Natural killer cell (primary cell): ENCODE measurements at regions not wholly inside any gene's neighbourhood (a gene's known extent, or its start where the extent isn't known, plus 50 kb on each side); places are given as distances from the start of the nearest gene placed in this dataset.

Experiments used
- ATAC-seq, 3 donors: fragments of 150-1000 bp in 2 of 3; fragments of 200-7000 bp in 1 of 3; cut with Tn5 transposase; 1 replicate in 1 of 3; 2 replicates in 2 of 3; pipeline ENCODE4 v1.10.0; 2021; ENCODE audit warnings: mild to moderate bottlenecking in 2 of 3, moderate library complexity in 2 of 3
- DNase-seq, 2 donors: peaks; one replicate each; pipeline versions ENCODE4 v3.0.0 to v3.0.0-alpha.2; 2013 to 2021; ENCODE audit warnings: mixed read lengths in 1 of 2
- H3K27ac ChIP-seq: one replicate; pipeline ENCODE4 v1.5.1; 2013; ENCODE audit warnings: mild to moderate bottlenecking, low read length
- H3K27me3 ChIP-seq: one replicate; pipeline ENCODE4 v1.6.1; 2013; ENCODE audit warnings: low read length; ENCODE audit not compliant: control insufficient read depth, insufficient read depth
- H3K36me3 ChIP-seq: one replicate; pipeline ENCODE4 v1.6.1; 2013; ENCODE audit warnings: low read length; ENCODE audit not compliant: control insufficient read depth, insufficient read depth
- H3K4me1 ChIP-seq: one replicate; pipeline ENCODE4 v1.6.1; 2013; ENCODE audit warnings: low read length; ENCODE audit not compliant: control insufficient read depth, insufficient read depth
- H3K4me3 ChIP-seq: one replicate; pipeline ENCODE4 v1.5.1; 2013; ENCODE audit warnings: low read length
- H3K9me3 ChIP-seq: one replicate; pipeline ENCODE4 v1.6.1; 2013; ENCODE audit warnings: low read length; ENCODE audit not compliant: control insufficient read depth, insufficient read depth
- H3K27ac Mint-ChIP-seq, 2 donors: one replicate each; pipeline ENCODE4 v1.8.0; 2022; ENCODE audit warnings: mild to moderate bottlenecking in 2 of 2, mixed read lengths in 2 of 2, moderate library complexity in 1 of 2
- H3K27me3 Mint-ChIP-seq, 2 donors: one replicate each; pipeline ENCODE4 v1.8.0; 2022; ENCODE audit warnings: low read depth in 2 of 2, mixed read lengths in 2 of 2
- H3K36me3 Mint-ChIP-seq: one replicate; pipeline ENCODE4 v1.8.0; 2022; ENCODE audit warnings: mixed read lengths
- H3K4me1 Mint-ChIP-seq, 2 donors: one replicate each; pipeline ENCODE4 v1.8.0; 2022; ENCODE audit warnings: mixed read lengths in 2 of 2
- H3K4me3 Mint-ChIP-seq: one replicate; pipeline ENCODE4 v1.8.0; 2022; ENCODE audit warnings: mild to moderate bottlenecking, moderate library complexity, mixed read lengths
- H3K9me3 Mint-ChIP-seq, 2 donors: one replicate each; pipeline ENCODE4 v1.8.0; 2022; ENCODE audit warnings: mixed read lengths in 2 of 2
- CTCF ChIP-seq: fragments of 200-600 bp; IDR thresholded peaks from one replicate; pipeline ENCODE4 v1.8.0; 2022; ENCODE audit warnings: antibody characterized with exemption
- WGBS: methylation state at CpG from one replicate; pipeline ENCODE4 v1.1.7; 2013; ENCODE audit warnings: missing lambda C conversion rate; ENCODE audit not compliant: insufficient coverage; 5-methylcytosine and 5-hydroxymethylcytosine counted together
- intact Hi-C: fragments of 100-400 bp; cut with micrococcal nuclease; formaldehyde crosslinking; loops from one replicate; pipeline ENCODE4 v1.14.2; 2022

DNA sequence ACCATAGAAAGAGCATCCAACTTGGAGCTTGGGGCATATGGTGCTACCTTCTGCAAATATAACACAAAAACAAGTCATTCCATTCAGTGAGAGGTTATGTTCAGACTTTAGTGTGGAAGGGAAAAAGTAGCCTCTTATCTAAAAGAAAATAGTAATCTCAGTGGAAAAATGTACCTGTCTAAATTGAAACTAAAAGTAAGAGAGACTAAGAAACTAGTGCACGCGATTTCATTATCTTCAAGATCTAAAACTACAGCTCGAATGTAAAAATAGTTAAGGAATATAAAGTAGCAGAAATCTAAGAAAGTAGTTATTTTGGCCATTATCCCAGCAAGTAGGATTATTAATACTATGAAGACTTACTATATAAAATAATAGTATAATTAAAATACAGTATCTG lies 233.0 kb upstream of the PPP1R3A start:
- Mint-ChIP-seq H3K27me3 (no peaks in the 10 kb centered on the region), H3K36me3 (no peaks in the 10 kb centered on the region), H3K4me1 (no peaks in the 10 kb centered on the region), H3K4me3 (no peak overlapping the region), H3K9me3 (peaks cover 3 to 6% of the 10 kb centered on the region in 2 donors), H3K27ac (no peak overlapping the region)
- Histone ChIP-seq H3K36me3 (no peaks in the 10 kb centered on the region), H3K4me3 (no peak overlapping the region), H3K27me3 (no peaks in the 10 kb centered on the region), H3K4me1 (no peaks in the 10 kb centered on the region), H3K27ac (no peak overlapping the region), H3K9me3 (no peaks in the 10 kb centered on the region)
- TF ChIP-seq CTCF = no peak
- no peak for DNase-seq
- WGBS = no CpG with 5 or more reads among the region's 3 CpGs
- ATAC-seq = no peak
- intact Hi-C loops = no loop called here

GRCh38 chr7:114150689-114151088 lies 231.9 kb upstream of the PPP1R3A start:
- DNase-seq = no peak
- peaks cover 3 to 9% of the 10 kb centered on the region in 2 donors for H3K9me3 Mint-ChIP-seq
- no peaks in the 10 kb centered on the region for H3K27me3 ChIP-seq
- no peaks in the 10 kb centered on the region for H3K4me1 Mint-ChIP-seq
- no peaks in the 10 kb centered on the region for H3K4me1 ChIP-seq
- no peak overlapping the region for H3K4me3 ChIP-seq
- H3K9me3 ChIP-seq = no peaks in the 10 kb centered on the region
- intact Hi-C loops = no loop called here
- no peaks in the 10 kb centered on the region for H3K36me3 Mint-ChIP-seq
- ATAC-seq = no peak
- H3K27ac ChIP-seq = no peak overlapping the region
- no peaks in the 10 kb centered on the region for H3K27me3 Mint-ChIP-seq
- H3K4me3 Mint-ChIP-seq = no peak overlapping the region
- H3K27ac Mint-ChIP-seq = no peak overlapping the region
- TF ChIP-seq CTCF = no peak
- WGBS = no CpG with 5 or more reads among the region's 1 CpG
- no peaks in the 10 kb centered on the region for H3K36me3 ChIP-seq

DNA sequence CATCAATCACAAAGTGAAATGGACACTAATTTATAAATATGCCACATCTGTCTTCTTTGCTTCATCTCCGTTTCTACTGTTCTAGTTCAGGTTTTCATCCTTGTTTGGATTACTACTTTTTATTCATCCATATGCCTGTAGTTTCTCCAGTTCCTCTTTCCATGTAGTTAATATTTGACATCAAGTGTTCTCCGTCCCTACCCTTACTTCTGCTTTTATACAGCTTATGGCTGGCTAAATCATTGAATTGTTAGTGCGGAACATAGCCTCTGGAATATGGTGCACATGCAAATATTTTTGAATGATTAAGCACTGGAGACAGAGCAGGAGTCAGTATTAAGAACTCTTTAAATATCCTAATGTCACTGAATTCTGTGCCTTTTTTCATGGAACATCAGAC lies 230.0 kb upstream of the PPP1R3A start:
- Mint-ChIP-seq H3K4me1 (no peaks in the 10 kb centered on the region), H3K27ac (no peak overlapping the region), H3K27me3 (no peaks in the 10 kb centered on the region), H3K36me3 (no peaks in the 10 kb centered on the region), H3K4me3 (no peak overlapping the region), H3K9me3 (peaks cover 3 to 6% of the 10 kb centered on the region in 2 donors)
- Histone ChIP-seq H3K4me3 (no peak overlapping the region), H3K4me1 (no peaks in the 10 kb centered on the region), H3K27me3 (no peaks in the 10 kb centered on the region), H3K27ac (no peak overlapping the region), H3K36me3 (no peaks in the 10 kb centered on the region), H3K9me3 (no peaks in the 10 kb centered on the region)
- no peak for DNase-seq
- TF ChIP-seq CTCF = no peak
- intact Hi-C loops = no loop called here
- WGBS = 15% methylated on average over 2 of the region's 3 CpGs
- no peak for ATAC-seq

- H3K27me3 ChIP-seq = no peaks in the 10 kb centered on the region
- no peaks in the 10 kb centered on the region for H3K36me3 ChIP-seq
- peaks cover 0 to 2% of the 10 kb centered on the region in 2 donors for H3K9me3 Mint-ChIP-seq
- no peak for TF ChIP-seq CTCF
- H3K4me3 ChIP-seq = no peak overlapping the region
- H3K9me3 ChIP-seq = no peaks in the 10 kb centered on the region
- WGBS = 70% methylated on average over 3 of the region's 3 CpGs
- H3K4me1 Mint-ChIP-seq = no peaks in the 10 kb centered on the region
- no peaks in the 10 kb centered on the region for H3K4me1 ChIP-seq
- ATAC-seq (no peak), DNase-seq (no peak)
- H3K27ac ChIP-seq = no peak overlapping the region
- no peaks in the 10 kb centered on the region for H3K36me3 Mint-ChIP-seq
- no peak overlapping the region for H3K27ac Mint-ChIP-seq
- intact Hi-C loops = no loop called here
- no peak overlapping the region for H3K4me3 Mint-ChIP-seq
- no peaks in the 10 kb centered on the region for H3K27me3 Mint-ChIP-seq
Measured at GRCh38 chr7:114141415-114141814, 222.6 kb upstream of the PPP1R3A start.
